Prostate gland (tissue), 2 donors: ENCODE measurements at regions not wholly inside any gene's neighbourhood (a gene's known extent, or its start where the extent isn't known, plus 50 kb on each side); places are given as distances from the start of the nearest gene placed in this dataset.

Experiments used
- DNase-seq: peaks from one replicate; pipeline ENCODE4 v3.0.0-alpha.2; 2019; ENCODE audit warnings: low spot score
- H3K27ac ChIP-seq, 2 donors: fragments of 200-600 bp; sonication (generic); 2 replicates each; pipeline ENCODE4 v1.5.1; 2017 to 2019
- H3K27me3 ChIP-seq: fragments of 200-600 bp; sonication (generic); replicated peaks from 2 replicates; pipeline ENCODE4 v1.5.1; 2019; ENCODE audit not compliant: insufficient read depth
- H3K36me3 ChIP-seq, 2 donors: fragments of 200-600 bp; sonication (generic); 1 replicate in 1 of 2; 2 replicates in 1 of 2; pipeline versions ENCODE4 v1.5.1 to v1.8.1; 2017 to 2019
- H3K4me1 ChIP-seq: fragments of 200-600 bp; sonication (generic); replicated peaks from 2 replicates; pipeline ENCODE4 v1.5.1; 2019
- H3K4me3 ChIP-seq, 2 donors: fragments of 200-600 bp; sonication (generic); 2 replicates each; pipeline ENCODE4 v1.5.1; 2017 to 2019
- H3K9me3 ChIP-seq: fragments of 200-600 bp; sonication (generic); 2 replicates; pipeline ENCODE4 v1.5.1; 2017
- POLR2A ChIP-seq: fragments of 450-650 bp; IDR thresholded peaks from one replicate; pipeline ENCODE4 v1.6.1; 2016; ENCODE audit warnings: antibody characterized with exemption, mild to moderate bottlenecking
- POLR2AphosphoS5 ChIP-seq: sonication (generic); formaldehyde crosslinking; IDR thresholded peaks from one replicate; pipeline ENCODE4 v1.6.1; 2017; ENCODE audit warnings: antibody characterized with exemption
- WGBS: methylation state at CpG from one replicate; pipeline ENCODE4 v1.1.5; 2018; 5-methylcytosine and 5-hydroxymethylcytosine counted together
- intact Hi-C: fragments of 100-400 bp; cut with DNase I; formaldehyde crosslinking; loops from one replicate; pipeline ENCODE4 v1.14.2; 2022
- TF ChIP-seq, protein P1 (sequence below), 4 experiments: fragments of 200-600 bp in 2 of 4; fragments of 450-650 bp in 2 of 4; sonication (generic) in 2 of 4; IDR thresholded peaks; 1 replicate in 3 of 4; 2 replicates in 1 of 4; pipeline ENCODE4 v1.5.1; 2016 to 2019; ENCODE audit warnings: antibody characterized with exemption in 4 of 4, mild to moderate bottlenecking in 2 of 4, moderate library complexity in 2 of 4

DNA sequence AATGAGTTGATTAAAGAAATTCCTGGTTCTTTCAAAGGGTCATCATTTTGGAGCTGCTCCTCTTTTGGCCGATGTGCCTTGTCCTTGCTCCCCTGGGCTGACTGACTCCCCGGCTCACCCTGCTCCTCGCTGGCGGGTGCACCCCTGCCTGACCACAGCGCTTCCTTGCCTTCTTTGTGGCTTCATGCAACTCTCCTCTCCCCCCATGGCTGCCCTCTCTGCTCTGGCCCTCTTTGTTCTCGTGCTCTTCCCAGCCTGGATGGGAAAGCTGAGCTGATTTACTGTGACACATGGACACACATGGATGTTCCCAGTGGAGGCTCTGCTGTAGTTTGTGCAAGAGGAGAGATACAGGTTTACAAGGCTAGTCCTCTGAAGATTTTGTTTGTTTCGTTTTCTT is 234.6 kb downstream of the HAUS1 start:
- H3K4me3 ChIP-seq, result no peak overlapping the region
- no peaks in the 10 kb centered on the region for H3K9me3 ChIP-seq
- no peak overlapping the region for H3K27ac ChIP-seq
- intact Hi-C loops, result loop anchor here (5.0 kb wide), 2 partner anchors 49 to 74 kb away; no protein-coding TSS in a partner anchor
- DNase-seq, result no peak
- no peaks in the 10 kb centered on the region for H3K36me3 ChIP-seq
- 53% methylated on average over 7 of the region's 7 CpGs for WGBS
- H3K27me3 ChIP-seq, result no peaks in the 10 kb centered on the region
- TF ChIP-seq, protein P1, sequence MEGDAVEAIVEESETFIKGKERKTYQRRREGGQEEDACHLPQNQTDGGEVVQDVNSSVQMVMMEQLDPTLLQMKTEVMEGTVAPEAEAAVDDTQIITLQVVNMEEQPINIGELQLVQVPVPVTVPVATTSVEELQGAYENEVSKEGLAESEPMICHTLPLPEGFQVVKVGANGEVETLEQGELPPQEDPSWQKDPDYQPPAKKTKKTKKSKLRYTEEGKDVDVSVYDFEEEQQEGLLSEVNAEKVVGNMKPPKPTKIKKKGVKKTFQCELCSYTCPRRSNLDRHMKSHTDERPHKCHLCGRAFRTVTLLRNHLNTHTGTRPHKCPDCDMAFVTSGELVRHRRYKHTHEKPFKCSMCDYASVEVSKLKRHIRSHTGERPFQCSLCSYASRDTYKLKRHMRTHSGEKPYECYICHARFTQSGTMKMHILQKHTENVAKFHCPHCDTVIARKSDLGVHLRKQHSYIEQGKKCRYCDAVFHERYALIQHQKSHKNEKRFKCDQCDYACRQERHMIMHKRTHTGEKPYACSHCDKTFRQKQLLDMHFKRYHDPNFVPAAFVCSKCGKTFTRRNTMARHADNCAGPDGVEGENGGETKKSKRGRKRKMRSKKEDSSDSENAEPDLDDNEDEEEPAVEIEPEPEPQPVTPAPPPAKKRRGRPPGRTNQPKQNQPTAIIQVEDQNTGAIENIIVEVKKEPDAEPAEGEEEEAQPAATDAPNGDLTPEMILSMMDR (IDR thresholded peaks at IDR 0.05), result no peak
- TF ChIP-seq POLR2A, result no peak
- no peak for TF ChIP-seq POLR2AphosphoS5
- H3K4me1 ChIP-seq, result peaks cover 4% of the 10 kb centered on the region

DNA sequence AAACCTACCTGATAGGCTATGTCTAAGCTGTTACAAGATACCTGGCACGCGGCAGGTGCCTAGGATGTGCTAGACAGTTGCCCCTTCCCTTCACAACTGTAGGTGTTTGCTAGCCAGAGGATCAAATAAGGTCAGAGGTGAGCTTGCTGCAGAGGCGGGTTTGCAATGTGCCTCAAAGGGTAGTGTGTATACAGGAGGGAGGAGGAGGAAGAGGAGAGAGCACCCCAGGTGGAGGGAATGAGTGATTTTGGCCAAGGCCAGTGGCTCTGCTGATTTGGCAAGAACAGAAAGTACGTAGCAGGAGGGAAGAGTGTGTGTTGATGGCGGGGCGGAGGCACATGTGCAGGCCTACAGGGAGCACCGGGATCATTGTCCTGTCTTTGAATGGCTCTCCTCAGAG is 236.5 kb downstream of the HAUS1 start:
- Histone ChIP-seq H3K9me3 (no peaks in the 10 kb centered on the region), H3K4me3 (no peak overlapping the region), H3K27ac (no peak overlapping the region), H3K27me3 (no peaks in the 10 kb centered on the region), H3K36me3 (no peaks in the 10 kb centered on the region), H3K4me1 (peaks cover 5% of the 10 kb centered on the region)
- TF ChIP-seq POLR2A, result no peak
- no peak for TF ChIP-seq POLR2AphosphoS5
- TF ChIP-seq, protein P1 (IDR thresholded peaks at IDR 0.05), result no peak
- 85% methylated on average over 7 of the region's 7 CpGs for WGBS
- DNase-seq, result no peak
- intact Hi-C loops, result no loop called here

DNA sequence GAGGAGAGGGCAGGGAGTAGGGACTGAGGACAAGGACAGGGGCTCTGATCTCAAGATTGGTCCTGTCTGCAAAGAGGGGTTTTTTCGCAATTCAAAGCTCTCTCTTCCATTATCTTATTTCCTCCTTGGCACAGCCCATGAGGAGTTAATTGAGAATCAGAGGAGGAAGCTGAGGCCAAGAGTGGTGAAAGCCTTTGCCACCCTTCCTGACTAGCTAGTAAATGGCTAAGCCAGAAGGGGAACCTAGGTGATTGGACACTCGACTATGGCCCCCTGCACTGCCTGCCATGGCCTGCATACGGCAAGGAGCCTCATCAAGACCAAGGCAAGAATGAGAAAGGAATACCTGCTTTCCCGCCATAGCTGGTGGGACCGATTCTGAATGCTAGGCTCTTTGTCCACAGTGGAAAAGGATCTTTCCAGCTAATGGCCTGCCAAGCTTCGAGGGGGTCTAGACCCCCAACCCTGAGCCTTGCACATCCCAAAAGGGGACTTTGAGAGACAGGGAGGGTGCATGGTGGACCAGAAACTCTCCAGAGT is 237.9 kb downstream of the HAUS1 start:
- 78% methylated on average over 6 of the region's 6 CpGs for WGBS
- TF ChIP-seq POLR2AphosphoS5, result no peak
- TF ChIP-seq, protein P1 (IDR thresholded peaks at IDR 0.05), result no peak
- TF ChIP-seq POLR2A, result no peak
- Histone ChIP-seq H3K27ac (no peak overlapping the region), H3K4me1 (peaks cover 5% of the 10 kb centered on the region), H3K4me3 (no peak overlapping the region), H3K9me3 (no peaks in the 10 kb centered on the region), H3K27me3 (no peaks in the 10 kb centered on the region), H3K36me3 (no peaks in the 10 kb centered on the region)
- intact Hi-C loops, result no loop called here
- DNase-seq, result no peak

DNA sequence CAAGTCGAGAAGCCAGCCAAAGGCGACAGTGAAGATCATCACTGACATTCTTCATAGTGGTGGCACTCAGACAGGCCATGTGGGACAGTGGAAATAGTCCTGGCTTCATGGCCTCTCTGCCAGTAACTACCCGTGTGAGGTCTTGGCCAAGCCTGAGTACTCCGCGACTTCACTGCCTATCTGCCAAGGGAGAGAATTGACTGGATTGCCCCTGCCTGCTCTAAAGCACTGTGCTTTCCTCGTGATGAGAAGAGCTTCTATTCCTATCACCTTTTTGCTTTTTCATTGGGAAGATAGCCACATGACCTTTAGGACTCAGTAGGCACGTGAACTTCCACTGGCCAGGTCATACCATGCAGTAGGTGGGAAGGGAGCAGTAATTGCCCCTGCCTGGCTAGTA is 239.3 kb downstream of the HAUS1 start:
- Histone ChIP-seq H3K4me1 (peaks cover 5% of the 10 kb centered on the region), H3K9me3 (no peaks in the 10 kb centered on the region), H3K36me3 (no peaks in the 10 kb centered on the region), H3K27me3 (no peaks in the 10 kb centered on the region), H3K4me3 (no peak overlapping the region), H3K27ac (no peak overlapping the region)
- intact Hi-C loops, result no loop called here
- 75% methylated on average over 7 of the region's 7 CpGs for WGBS
- no peak for TF ChIP-seq POLR2A
- no peak for TF ChIP-seq POLR2AphosphoS5
- TF ChIP-seq, protein P1 (IDR thresholded peaks at IDR 0.05), result no peak
- no peak for DNase-seq

DNA sequence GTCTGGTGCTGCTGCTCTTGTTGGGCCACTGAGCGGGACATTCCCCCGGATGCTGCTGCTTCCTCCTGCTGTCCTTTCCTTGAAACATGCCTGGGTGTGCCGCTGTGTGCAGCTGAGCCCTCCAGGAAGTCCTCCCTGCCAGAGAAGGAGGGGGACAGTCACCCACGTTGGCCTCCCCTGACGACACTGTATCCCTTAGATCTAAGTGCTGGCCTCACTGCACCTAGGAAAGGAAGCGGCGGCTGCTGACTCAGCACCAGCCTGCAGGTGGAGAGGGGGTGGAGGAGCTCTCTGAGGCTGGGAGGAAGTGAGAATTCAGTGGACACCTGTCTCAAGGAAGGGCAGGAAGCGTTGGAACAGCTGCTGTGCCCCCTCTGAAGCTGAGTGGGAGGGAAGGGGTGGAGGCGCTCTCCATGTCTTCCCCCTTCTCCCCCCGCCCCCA is 239.8 kb downstream of the HAUS1 start:
- H3K36me3 ChIP-seq, result no peaks in the 10 kb centered on the region
- peak; percentile 37 for DNase-seq
- intact Hi-C loops, result no loop called here
- H3K4me1 ChIP-seq, result peaks cover 5% of the 10 kb centered on the region
- WGBS, result 45% methylated on average over 10 of the region's 10 CpGs
- no peak overlapping the region for H3K4me3 ChIP-seq
- TF ChIP-seq POLR2A, result no peak
- TF ChIP-seq, protein P1 (IDR thresholded peaks at IDR 0.05), result no peak
- H3K27me3 ChIP-seq, result no peaks in the 10 kb centered on the region
- H3K9me3 ChIP-seq, result no peaks in the 10 kb centered on the region
- H3K27ac ChIP-seq, result no peak overlapping the region
